ENCODE measurements at regions not wholly inside any gene's neighbourhood (a gene's known extent, or its start where the extent isn't known, plus 50 kb on each side); places are given as distances from the start of the nearest gene placed in this dataset.

- no peak for DNase-seq
- in situ Hi-C loops (cut with HindIII; ENCODE audit: low pct_ligation_motif_present, low pct_unique_long_range_greater_than_20kb, low sequenced_read_pairs), result no loop called here
Measured at GRCh38 chr14:22429546-22430294, 159.3 kb downstream of the DAD1 start.

- in situ Hi-C loops (cut with HindIII; ENCODE audit: low pct_ligation_motif_present, low pct_unique_long_range_greater_than_20kb, low sequenced_read_pairs), result no loop called here
- DNase-seq, result no peak
Measured at GRCh38 chr14:22428700-22429291, 160.2 kb downstream of the DAD1 start.

GRCh38 chr14:22427771-22428231, 161.2 kb downstream of the DAD1 start:
- no peak for DNase-seq
- in situ Hi-C loops (cut with HindIII; ENCODE audit: low pct_ligation_motif_present, low pct_unique_long_range_greater_than_20kb, low sequenced_read_pairs), result no loop called here

GRCh38 chr14:22426711-22427110, 162.3 kb downstream of the DAD1 start:
- in situ Hi-C loops (cut with HindIII; ENCODE audit: low pct_ligation_motif_present, low pct_unique_long_range_greater_than_20kb, low sequenced_read_pairs), result no loop called here
- DNase-seq, result no peak

- DNase-seq, result no peak
- in situ Hi-C loops (cut with HindIII; ENCODE audit: low pct_ligation_motif_present, low pct_unique_long_range_greater_than_20kb, low sequenced_read_pairs), result no loop called here
Measured at GRCh38 chr14:22423958-22424357, 165.1 kb downstream of the DAD1 start.

- DNase-seq, result no peak
- in situ Hi-C loops (cut with HindIII; ENCODE audit: low pct_ligation_motif_present, low pct_unique_long_range_greater_than_20kb, low sequenced_read_pairs), result no loop called here
Measured at GRCh38 chr14:22422238-22422637, 166.8 kb downstream of the DAD1 start.

- DNase-seq, result no peak
- in situ Hi-C loops (cut with HindIII; ENCODE audit: low pct_ligation_motif_present, low pct_unique_long_range_greater_than_20kb, low sequenced_read_pairs), result no loop called here
Measured at GRCh38 chr14:22420598-22421186, 168.3 kb downstream of the DAD1 start.

- in situ Hi-C loops (cut with HindIII; ENCODE audit: low pct_ligation_motif_present, low pct_unique_long_range_greater_than_20kb, low sequenced_read_pairs), result no loop called here
- DNase-seq, result no peak
Measured at GRCh38 chr14:22419620-22420019, 169.4 kb downstream of the DAD1 start.

GRCh38 chr14:22418631-22419030, 170.4 kb downstream of the DAD1 start:
- no peak for DNase-seq
- in situ Hi-C loops (cut with HindIII; ENCODE audit: low pct_ligation_motif_present, low pct_unique_long_range_greater_than_20kb, low sequenced_read_pairs), result no loop called here

GRCh38 chr14:22417914-22418313, 171.1 kb downstream of the DAD1 start:
- DNase-seq, result no peak
- in situ Hi-C loops (cut with HindIII; ENCODE audit: low pct_ligation_motif_present, low pct_unique_long_range_greater_than_20kb, low sequenced_read_pairs), result no loop called here

- DNase-seq, result no peak
- in situ Hi-C loops (cut with HindIII; ENCODE audit: low pct_ligation_motif_present, low pct_unique_long_range_greater_than_20kb, low sequenced_read_pairs), result no loop called here
Measured at GRCh38 chr14:22416193-22416592, 172.8 kb downstream of the DAD1 start.

- in situ Hi-C loops (cut with HindIII; ENCODE audit: low pct_ligation_motif_present, low pct_unique_long_range_greater_than_20kb, low sequenced_read_pairs), result no loop called here
- DNase-seq, result no peak
Measured at GRCh38 chr14:22415605-22415959, 173.4 kb downstream of the DAD1 start.

- in situ Hi-C loops (cut with HindIII; ENCODE audit: low pct_ligation_motif_present, low pct_unique_long_range_greater_than_20kb, low sequenced_read_pairs), result no loop called here
- DNase-seq, result no peak
Measured at GRCh38 chr14:22414876-22415604, 174.0 kb downstream of the DAD1 start.

GRCh38 chr14:22412926-22413411, 176.1 kb downstream of the DAD1 start:
- in situ Hi-C loops (cut with HindIII; ENCODE audit: low pct_ligation_motif_present, low pct_unique_long_range_greater_than_20kb, low sequenced_read_pairs), result no loop called here
- DNase-seq, result no peak

- in situ Hi-C loops (cut with HindIII; ENCODE audit: low pct_ligation_motif_present, low pct_unique_long_range_greater_than_20kb, low sequenced_read_pairs), result no loop called here
- DNase-seq, result no peak
Measured at GRCh38 chr14:22411398-22412055, 177.5 kb downstream of the DAD1 start.

GRCh38 chr14:22410497-22410896, 178.5 kb downstream of the DAD1 start:
- in situ Hi-C loops (cut with HindIII; ENCODE audit: low pct_ligation_motif_present, low pct_unique_long_range_greater_than_20kb, low sequenced_read_pairs), result no loop called here
- DNase-seq, result no peak

GRCh38 chr14:22409006-22409405, 180.0 kb downstream of the DAD1 start:
- in situ Hi-C loops (cut with HindIII; ENCODE audit: low pct_ligation_motif_present, low pct_unique_long_range_greater_than_20kb, low sequenced_read_pairs), result no loop called here
- DNase-seq, result no peak

GRCh38 chr14:22408547-22408946, 180.5 kb downstream of the DAD1 start:
- in situ Hi-C loops (cut with HindIII; ENCODE audit: low pct_ligation_motif_present, low pct_unique_long_range_greater_than_20kb, low sequenced_read_pairs), result no loop called here
- no peak for DNase-seq

- DNase-seq, result no peak
- in situ Hi-C loops (cut with HindIII; ENCODE audit: low pct_ligation_motif_present, low pct_unique_long_range_greater_than_20kb, low sequenced_read_pairs), result no loop called here
Measured at GRCh38 chr14:22407033-22407432, 182.0 kb downstream of the DAD1 start.
